Esophagus squamous epithelium (tissue), 5 donors: ENCODE measurements at regions not wholly inside any gene's neighbourhood (a gene's known extent, or its start where the extent isn't known, plus 50 kb on each side); places are given as distances from the start of the nearest gene placed in this dataset.

ENCODE experiments used
- DNase-seq: peaks from one replicate; lab custom pipeline; 2025; lab: John Stamatoyannopoulos, UW
- H3K27ac ChIP-seq, 4 donors: fragments of 200-600 bp; sonication (generic); one replicate each; pipeline ENCODE4 v1.5.1; 2016 to 2019; ENCODE audit warnings: mild to moderate bottlenecking in 1 of 4
- H3K27me3 ChIP-seq, 4 donors: fragments of 200-600 bp; sonication (generic); 1 replicate in 3 of 4; 2 replicates in 1 of 4; pipeline versions ENCODE4 v1.5.1 to v1.6.0; 2017 to 2021; ENCODE audit warnings: antibody characterized with exemption in 1 of 4
- H3K36me3 ChIP-seq, 3 donors: fragments of 200-600 bp; sonication (generic); one replicate each; pipeline ENCODE4 v1.5.1; 2016 to 2019
- H3K4me1 ChIP-seq, 3 donors: fragments of 200-600 bp; sonication (generic); one replicate each; pipeline ENCODE4 v1.5.1; 2017 to 2019
- H3K4me3 ChIP-seq, 4 donors: fragments of 200-600 bp; sonication (generic); 1 replicate in 3 of 4; 2 replicates in 1 of 4; pipeline ENCODE4 v1.5.1; 2016 to 2019; ENCODE audit warnings: mild to moderate bottlenecking in 2 of 4, moderate library complexity in 1 of 4
- H3K9me3 ChIP-seq, 3 donors: fragments of 200-600 bp; sonication (generic); one replicate each; pipeline ENCODE4 v1.5.1; 2016 to 2019
- CTCF ChIP-seq, 6 experiments: fragments of 450-650 bp in 4 of 6; fragments of 200-600 bp in 2 of 6; sonication (generic) in 2 of 6; IDR thresholded peaks; one replicate each; pipeline ENCODE4 v1.5.1; 2016 to 2019; ENCODE audit warnings: antibody characterized with exemption in 6 of 6, mild to moderate bottlenecking in 4 of 6, moderate library complexity in 4 of 6
- POLR2A ChIP-seq, 4 donors: fragments of 450-650 bp; IDR thresholded peaks; one replicate each; pipeline ENCODE4 v1.6.1; 2017; ENCODE audit warnings: antibody characterized with exemption in 4 of 4, mild to moderate bottlenecking in 4 of 4, moderate library complexity in 3 of 4
- WGBS, 2 donors: methylation state at CpG; one replicate each; pipeline ENCODE4 v1.1.5; 2018; 5-methylcytosine and 5-hydroxymethylcytosine counted together
- intact Hi-C: fragments of 100-400 bp; cut with DNase I; formaldehyde crosslinking; loops from one replicate; pipeline ENCODE4 v1.15.0; 2022
- donor health status: DM: yes; HTN: yes; CAD: no.

GRCh38 chr13:79097201-79097600 is 308.9 kb downstream of the RBM26 start:
- 50 to 63% methylated on average over 1 of the region's 1 CpG for WGBS, 2 donors
- TF ChIP-seq CTCF (IDR thresholded peaks at IDR 0.05): no peak
- no peak for TF ChIP-seq POLR2A (IDR thresholded peaks at IDR 0.05)
- intact Hi-C loops: no loop called here
- Histone ChIP-seq H3K9me3 (no peaks in the 10 kb centered on the region), H3K27me3 (no peaks in the 10 kb centered on the region), H3K4me3 (no peak overlapping the region), H3K36me3 (no peaks in the 10 kb centered on the region), H3K4me1 (no peaks in the 10 kb centered on the region), H3K27ac (no peak overlapping the region)
- DNase-seq: no peak

GRCh38 chr13:79096099-79096498 is 310.0 kb downstream of the RBM26 start:
- WGBS, 2 donors: 20 to 21% methylated on average over 1 of the region's 1 CpG

GRCh38 chr13:79090552-79091124 is 315.4 kb downstream of the RBM26 start:
- Histone ChIP-seq H3K4me3 (no peak overlapping the region), H3K27me3 (no peaks in the 10 kb centered on the region), H3K27ac (no peak overlapping the region), H3K9me3 (no peaks in the 10 kb centered on the region), H3K4me1 (no peaks in the 10 kb centered on the region), H3K36me3 (no peaks in the 10 kb centered on the region)
- TF ChIP-seq CTCF (IDR thresholded peaks at IDR 0.05) (no peak), POLR2A (IDR thresholded peaks at IDR 0.05) (no peak)
- intact Hi-C loops: no loop called here
- DNase-seq: no peak
- 76 to 77% methylated on average over 4 of the region's 4 CpGs for WGBS, 2 donors

More at GRCh38 chr13:79096099-79096498, 310.0 kb downstream of the RBM26 start:
- intact Hi-C loops: no loop called here
- Histone ChIP-seq H3K4me3 (no peak overlapping the region), H3K9me3 (no peaks in the 10 kb centered on the region), H3K27ac (no peak overlapping the region), H3K4me1 (no peaks in the 10 kb centered on the region), H3K36me3 (no peaks in the 10 kb centered on the region), H3K27me3 (no peaks in the 10 kb centered on the region)
- TF ChIP-seq POLR2A (IDR thresholded peaks at IDR 0.05) (no peak), CTCF (IDR thresholded peaks at IDR 0.05) (no peak)
- DNase-seq: no peak

GRCh38 chr13:79084802-79085424 is 321.1 kb downstream of the RBM26 start:
- 52 to 68% methylated on average over 4 of the region's 4 CpGs for WGBS, 2 donors
- Histone ChIP-seq H3K27me3 (no peaks in the 10 kb centered on the region), H3K36me3 (no peaks in the 10 kb centered on the region), H3K4me1 (no peaks in the 10 kb centered on the region), H3K27ac (no peak overlapping the region), H3K4me3 (no peak overlapping the region), H3K9me3 (no peaks in the 10 kb centered on the region)
- DNase-seq: no peak
- intact Hi-C loops: no loop called here
- TF ChIP-seq POLR2A (IDR thresholded peaks at IDR 0.05) (no peak), CTCF (IDR thresholded peaks at IDR 0.05) (no peak)

GRCh38 chr13:79081942-79082341 is 324.1 kb downstream of the RBM26 start:
- Histone ChIP-seq H3K9me3 (no peaks in the 10 kb centered on the region), H3K4me1 (no peaks in the 10 kb centered on the region), H3K27me3 (no peaks in the 10 kb centered on the region), H3K36me3 (no peaks in the 10 kb centered on the region), H3K27ac (no peak overlapping the region), H3K4me3 (no peak overlapping the region)
- TF ChIP-seq POLR2A (IDR thresholded peaks at IDR 0.05): no peak
- intact Hi-C loops: no loop called here
- no peak for DNase-seq
- 68 to 90% methylated on average over 4 of the region's 4 CpGs for WGBS, 2 donors
